ENCODE measurements at regions not wholly inside any gene's neighbourhood (a gene's known extent, or its start where the extent isn't known, plus 50 kb on each side); places are given as distances from the start of the nearest gene placed in this dataset.

- DNase-seq (ENCODE audit: low spot score) (no peak), ATAC-seq (no peak)
- TF ChIP-seq CTCF (conservative IDR thresholded peaks at IDR 0.05; ENCODE audit: low read depth in 2 of 2) (no peak), ZNF462 (CRISPR knock-in tag; IDR thresholded peaks at IDR 0.05) (no peak), CREB1 (CRISPR knock-in tag; IDR thresholded peaks at IDR 0.05; ENCODE audit: low read depth) (no peak), EZH2 (IDR thresholded peaks at IDR 0.05; ENCODE audit: low read depth, unreplicated experiment) (no peak), NANOG (IDR thresholded peaks at IDR 0.05; ENCODE audit: borderline replicate concordance) (no peak), POLR2AphosphoS5 (IDR thresholded peaks at IDR 0.05; ENCODE audit: low read depth) (no peak), STAT1 (IDR thresholded peaks at IDR 0.05; ENCODE audit: unreplicated experiment) (no peak), JUNB (IDR thresholded peaks at IDR 0.05; ENCODE audit: unreplicated experiment) (no peak), REST (IDR thresholded peaks at IDR 0.05; ENCODE audit: unreplicated experiment) (no peak), ZNF331 (CRISPR knock-in tag; IDR thresholded peaks at IDR 0.05; ENCODE audit: low read depth) (no peak), ETS1 (IDR thresholded peaks at IDR 0.05) (no peak), ZNF114 (CRISPR knock-in tag; IDR thresholded peaks at IDR 0.05) (no peak), EZH2phosphoT487 (IDR thresholded peaks at IDR 0.05; ENCODE audit: unreplicated experiment) (no peak)
- no peaks in the 10 kb centered on the region for H3K27me3 Mint-ChIP-seq (ENCODE audit: insufficient read depth, low read depth, poor library complexity)
- no peaks in the 10 kb centered on the region for H3K79me2 ChIP-seq (replicated peaks; ENCODE audit: insufficient read depth)
- H3K27ac ChIP-seq (ENCODE audit: low read depth) = no peak overlapping the region
- H3K4me1 Mint-ChIP-seq = peaks cover 4% of the 10 kb centered on the region; the same call in 1 of the 3 replicates
- H3K4me2 ChIP-seq = no peak overlapping the region
- no peaks in the 10 kb centered on the region for H3K27me3 ChIP-seq (ENCODE audit: insufficient read depth)
- H3K9me3 Mint-ChIP-seq = no peaks in the 10 kb centered on the region
- no peaks in the 10 kb centered on the region for H3K36me3 ChIP-seq (ENCODE audit: insufficient read depth)
- no peaks in the 10 kb centered on the region for H3F3A ChIP-seq (replicated peaks; ENCODE audit: low read depth)
- H3K27ac Mint-ChIP-seq = no peak overlapping the region
- H3K4me3 ChIP-seq = no peak overlapping the region
- no peaks in the 10 kb centered on the region for H4K20me1 ChIP-seq (replicated peaks; ENCODE audit: insufficient read depth)
- no peaks in the 10 kb centered on the region; the same call in 1 of the 2 replicates for H3K9me2 ChIP-seq (ENCODE audit: insufficient read depth)
- H2AFZ ChIP-seq = no peak overlapping the region
- no peaks in the 10 kb centered on the region for H3K36me3 Mint-ChIP-seq (ENCODE audit: low read depth)
- no peaks in the 10 kb centered on the region for H3K4me1 ChIP-seq (ENCODE audit: insufficient read depth)
- H3K4me3 Mint-ChIP-seq = no peak overlapping the region
Observed at GRCh38 chr10:62619413-62619738, 185.1 kb upstream of the ADO start.
